HCT116 (cell line): ENCODE measurements at regions not wholly inside any gene's neighbourhood (a gene's known extent, or its start where the extent isn't known, plus 50 kb on each side); places are given as distances from the start of the nearest gene placed in this dataset.

ENCODE experiments used
- ATAC-seq: fragments of 200-7000 bp; cut with Tn5 transposase; 2 replicates; pipeline ENCODE4 v1.9.1; 2020; ENCODE audit warnings: mild to moderate bottlenecking, moderate library complexity
- BruUV-seq: library from RNA; stranded (reverse); fragments of 400-500 nt; replicated peaks from 2 replicates; lab custom pipeline; 2021; lab: Mats Ljungman, UMichigan
- CTCF ChIA-PET: fragments of 300-600 bp; sonication (Branson Sonifier 250); formaldehyde crosslinking; loops from one replicate; lab custom pipeline; 2021; ENCODE audit warnings: antibody characterized with exemption; lab: Charles Lee
- POLR2A ChIA-PET: fragments of 300-600, 350-600 bp; sonication (Branson Sonifier 250); formaldehyde crosslinking; loops from one replicate; lab custom pipeline; 2021; ENCODE audit warnings: antibody characterized with exemption; lab: Charles Lee
- RAD21 ChIA-PET, 2 experiments: fragments of 300-600 bp; sonication (Branson Sonifier 250); formaldehyde crosslinking; loops; one replicate each; lab custom pipeline; 2023; ENCODE audit warnings: low total read pairs in 2 of 2; ENCODE audit not compliant: uncharacterized antibody in 2 of 2, unreplicated experiment in 2 of 2, low non-redundant PET in 1 of 2; lab: Charles Lee
- DNase-seq: peaks from one replicate; pipeline ENCODE4 v3.0.0-alpha.2; 2010; ENCODE audit warnings: low read depth, low spot score
- H2AFZ ChIP-seq: fragments of 200-600 bp; shearing (Covaris generic), sonication (generic); 2 replicates; pipeline ENCODE4 v1.6.1; 2017; ENCODE audit warnings: low read depth, mixed run types, mixed read lengths, antibody characterized with exemption, low read length; ENCODE audit not compliant: poor library complexity, severe bottlenecking
- H3K27ac ChIP-seq: 2 replicates; pipeline ENCODE4 v1.5.1; 2012; ENCODE audit warnings: low read depth, low read length
- H3K27me3 ChIP-seq: fragments of 200-600 bp; sonication (generic); 2 replicates; pipeline ENCODE4 v1.6.1; 2016; ENCODE audit warnings: mixed run types, low read length, mixed read lengths; ENCODE audit not compliant: insufficient read depth
- H3K36me3 ChIP-seq, 2 experiments: fragments of 200-500 bp in 1 of 2; fragments of 200-600 bp in 1 of 2; sonication (Bioruptor generic) in 1 of 2; sonication (generic) in 1 of 2; 2 replicates each; pipeline versions ENCODE4 v1.5.1 to v1.6.1; 2014 to 2016; ENCODE audit warnings: low read length in 2 of 2, inconsistent platforms in 1 of 2, mixed read lengths in 1 of 2, mixed run types in 1 of 2; ENCODE audit not compliant: insufficient read depth in 2 of 2, control insufficient read depth in 1 of 2
- H3K4me1 ChIP-seq, 2 experiments: fragments of 200-600 bp in 1 of 2; sonication (generic) in 1 of 2; 2 replicates each; pipeline versions ENCODE4 v1.5.1 to v1.6.1; 2012 to 2017; ENCODE audit warnings: low read length in 2 of 2, inconsistent platforms in 1 of 2, mild to moderate bottlenecking in 1 of 2, mixed read lengths in 1 of 2, mixed run types in 1 of 2, moderate library complexity in 1 of 2; ENCODE audit not compliant: insufficient read depth in 2 of 2, control insufficient read depth in 1 of 2
- H3K4me2 ChIP-seq: fragments of 200-600 bp; sonication (generic); 2 replicates; pipeline ENCODE4 v1.6.1; 2017; ENCODE audit warnings: mixed run types, low read length, mixed read lengths
- H3K4me3 ChIP-seq, 2 experiments: fragments of 200-600 bp in 1 of 2; sonication (generic) in 1 of 2; replicated peaks in 1 of 2; 2 replicates each; pipeline ENCODE4 v1.5.1; 2011 to 2016; ENCODE audit warnings: low read length in 2 of 2, control low read depth in 1 of 2, low read depth in 1 of 2, mild to moderate bottlenecking in 1 of 2, mixed read lengths in 1 of 2, mixed run types in 1 of 2
- H3K79me2 ChIP-seq: fragments of 200-600 bp; sonication (generic); 2 replicates; pipeline ENCODE4 v1.6.1; 2017; ENCODE audit warnings: mild to moderate bottlenecking, mixed run types, low read length, moderate library complexity, mixed read lengths; ENCODE audit not compliant: insufficient read depth
- H3K9ac ChIP-seq: fragments of 200-600 bp; sonication (generic); 2 replicates; pipeline ENCODE4 v1.6.1; 2016; ENCODE audit warnings: low read length, mixed read lengths
- H3K9me2 ChIP-seq: fragments of 200-600 bp; sonication (generic), shearing (Covaris generic); 2 replicates; pipeline ENCODE4 v1.6.1; 2017; ENCODE audit warnings: mixed run types, mild to moderate bottlenecking, moderate library complexity; ENCODE audit not compliant: insufficient read depth
- H3K9me3 ChIP-seq, 2 experiments: fragments of 200-500 bp in 1 of 2; fragments of 200-600 bp in 1 of 2; sonication (Bioruptor generic) in 1 of 2; sonication (generic) in 1 of 2; 2 replicates each; pipeline ENCODE4 v1.6.1; 2014 to 2017; ENCODE audit warnings: low read length in 2 of 2, mixed read lengths in 2 of 2, inconsistent platforms in 1 of 2, low read depth in 1 of 2, mild to moderate bottlenecking in 1 of 2, mixed run types in 1 of 2, moderate library complexity in 1 of 2; ENCODE audit not compliant: control insufficient read depth in 1 of 2, insufficient read depth in 1 of 2
- H4K20me1 ChIP-seq: fragments of 200-600 bp; sonication (generic), shearing (Covaris generic); 2 replicates; pipeline ENCODE4 v1.6.1; 2017; ENCODE audit warnings: mixed run types, mild to moderate bottlenecking, moderate library complexity; ENCODE audit not compliant: insufficient read depth
- CEBPB ChIP-seq: IDR thresholded peaks from 2 replicates; pipeline ENCODE4 v1.6.1; 2012; ENCODE audit warnings: low read depth
- CTCF ChIP-seq, 3 experiments: fragments of 200-600 bp in 1 of 3; sonication (generic) in 1 of 3; IDR thresholded peaks in 2 of 3; conservative IDR thresholded peaks in 1 of 3; 2 replicates each; pipeline ENCODE4 v1.5.1; 2012 to 2017; ENCODE audit warnings: low read depth in 2 of 3, low read length in 2 of 3, antibody characterized with exemption in 1 of 3, borderline replicate concordance in 1 of 3, control low read depth in 1 of 3, mild to moderate bottlenecking in 1 of 3, mixed read lengths in 1 of 3, mixed run types in 1 of 3, moderate library complexity in 1 of 3; ENCODE audit not compliant: insufficient read depth in 1 of 3
- MAX ChIP-seq: IDR thresholded peaks from 2 replicates; pipeline ENCODE4 v1.6.1; 2012
- ZBTB33 ChIP-seq: IDR thresholded peaks from 2 replicates; pipeline ENCODE4 v1.6.1; 2011; ENCODE audit warnings: mild to moderate bottlenecking, low read length, moderate library complexity; ENCODE audit not compliant: insufficient replicate concordance; ENCODE audit errors: extremely low read depth
- intact Hi-C: fragments of 100-400 bp; cut with micrococcal nuclease; formaldehyde crosslinking; loops from 2 replicates; pipeline ENCODE4 v1.10.0; 2022
- TF ChIP-seq, protein P1 (sequence below): IDR thresholded peaks from 2 replicates; pipeline ENCODE4 v1.6.1; 2012

- no TSS peak for BruUV-seq
- CTCF ChIA-PET: no interaction called here
Observed at GRCh38 chr10:88045096-88045495, 181.7 kb downstream of the PTEN start.

More at GRCh38 chr10:88045096-88045495, 181.7 kb downstream of the PTEN start:
- Histone ChIP-seq H3K4me3 (no peak overlapping the region), H3K27ac (no peak overlapping the region), H3K27me3 (no peaks in the 10 kb centered on the region), H3K9me3 (no peaks in the 10 kb centered on the region), H3K4me1 (no peaks in the 10 kb centered on the region), H3K36me3 (no peaks in the 10 kb centered on the region), H4K20me1 (no peaks in the 10 kb centered on the region), H3K79me2 (no peaks in the 10 kb centered on the region), H3K9ac (no peak overlapping the region), H3K9me2 (no peaks in the 10 kb centered on the region), H2AFZ (no peak overlapping the region), H3K4me2 (no peak overlapping the region)
- DNase-seq (no peak), ATAC-seq (no peak)
- TF ChIP-seq CTCF (IDR thresholded peaks at IDR 0.05 in 2 of 3, conservative IDR thresholded peaks at IDR 0.05 in 1 of 3; ENCODE audit: borderline replicate concordance in 1 of 3, insufficient read depth in 1 of 3, low read depth in 2 of 3, low read length in 2 of 3) (no peak), ZBTB33 (no peak), CEBPB (no peak), MAX (no peak)
- TF ChIP-seq, protein P1, sequence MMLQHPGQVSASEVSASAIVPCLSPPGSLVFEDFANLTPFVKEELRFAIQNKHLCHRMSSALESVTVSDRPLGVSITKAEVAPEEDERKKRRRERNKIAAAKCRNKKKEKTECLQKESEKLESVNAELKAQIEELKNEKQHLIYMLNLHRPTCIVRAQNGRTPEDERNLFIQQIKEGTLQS: no peak
- intact Hi-C loops: no loop called here
- ChIA-PET POLR2A (no interaction called here), RAD21 (no interaction called here)
